Panc1 (cell line): ENCODE measurements at regions not wholly inside any gene's neighbourhood (a gene's known extent, or its start where the extent isn't known, plus 50 kb on each side); places are given as distances from the start of the nearest gene placed in this dataset.
A peak's percentile ranks its signal among the peaks of the same experiment; 100 is the strongest.

Experiments
- ATAC-seq: fragments of 200-7000 bp; cut with Tn5 transposase; 2 replicates; pipeline ENCODE4 v1.9.1; 2020; ENCODE audit warnings: mild to moderate bottlenecking, moderate library complexity
- BruUV-seq: library from RNA; stranded (reverse); fragments of 400-500 nt; replicated peaks from 2 replicates; lab custom pipeline; 2021; lab: Mats Ljungman, UMichigan
- CTCF ChIA-PET: fragments of 300-600 bp; sonication (Branson Sonifier 250); formaldehyde crosslinking; loops from one replicate; lab custom pipeline; 2022; ENCODE audit warnings: antibody characterized with exemption; lab: Charles Lee
- POLR2A ChIA-PET: fragments of 300-600 bp; sonication (Branson Sonifier 250); formaldehyde crosslinking; loops from one replicate; lab custom pipeline; 2022; ENCODE audit warnings: antibody characterized with exemption; lab: Charles Lee
- DNase-seq: peaks from one replicate; pipeline ENCODE4 v3.0.0-alpha.2; 2010; ENCODE audit warnings: low read depth, low spot score
- H3K27ac ChIP-seq: 2 replicates; pipeline ENCODE4 v1.5.1; 2011; ENCODE audit warnings: mild to moderate bottlenecking, low read length, inconsistent platforms
- H3K27me3 ChIP-seq: fragments of 200-500 bp; sonication (Bioruptor generic); 2 replicates; pipeline ENCODE4 v1.6.0; 2014; ENCODE audit warnings: low read length, inconsistent platforms; ENCODE audit not compliant: control insufficient read depth, insufficient read depth
- H3K36me3 ChIP-seq: fragments of 200-500 bp; sonication (Bioruptor generic); 2 replicates; pipeline ENCODE4 v1.5.1; 2014; ENCODE audit warnings: inconsistent platforms, mild to moderate bottlenecking, low read length, moderate library complexity; ENCODE audit not compliant: control insufficient read depth, insufficient read depth
- H3K4me1 ChIP-seq: 2 replicates; pipeline ENCODE4 v1.5.1; 2011; ENCODE audit warnings: inconsistent platforms, mild to moderate bottlenecking, low read length, moderate library complexity; ENCODE audit not compliant: control insufficient read depth, insufficient read depth
- H3K4me3 ChIP-seq, 2 experiments: 2 replicates each; pipeline ENCODE4 v1.5.1; 2011 to 2012; ENCODE audit warnings: low read depth in 2 of 2, low read length in 2 of 2, mild to moderate bottlenecking in 2 of 2, inconsistent platforms in 1 of 2, moderate library complexity in 1 of 2
- H3K9me3 ChIP-seq: fragments of 200-500 bp; sonication (Bioruptor generic); 2 replicates; pipeline ENCODE4 v1.5.1; 2014; ENCODE audit warnings: low read depth, mild to moderate bottlenecking, inconsistent platforms, low read length, moderate library complexity; ENCODE audit not compliant: control insufficient read depth, insufficient read depth
- POLR2AphosphoS5 ChIP-seq: IDR thresholded peaks from 2 replicates; pipeline ENCODE4 v1.6.1; 2012; ENCODE audit warnings: mild to moderate bottlenecking, low read depth, low read length, moderate library complexity
- SIN3A ChIP-seq: IDR thresholded peaks from 2 replicates; pipeline ENCODE4 v1.6.1; 2012; ENCODE audit warnings: low read depth, mild to moderate bottlenecking, low read length, moderate library complexity, borderline replicate concordance; ENCODE audit not compliant: insufficient read depth
- TCF7L2 ChIP-seq: IDR thresholded peaks from 2 replicates; pipeline ENCODE4 v1.6.1; 2011; ENCODE audit warnings: mild to moderate bottlenecking, low read depth, low read length, inconsistent platforms
- in situ Hi-C: cut with HindIII; loops from 2 replicates; pipeline ENCODE4 v1.10.0; 2016; ENCODE audit warnings: low sequenced_read_pairs, low pct_unique_long_range_greater_than_20kb
- intact Hi-C: fragments of 100-400 bp; cut with micrococcal nuclease; formaldehyde crosslinking; loops from one replicate; pipeline ENCODE4 v1.10.0; 2022; ENCODE audit not compliant: unreplicated experiment
- TF ChIP-seq, protein P1 (sequence below): fragments of 450-650 bp; IDR thresholded peaks from 2 replicates; pipeline ENCODE4 v1.5.1; 2017; ENCODE audit warnings: mild to moderate bottlenecking
- TF ChIP-seq, protein P2 (sequence below), 2 experiments: IDR thresholded peaks; 2 replicates each; pipeline ENCODE4 v1.6.1; 2011 to 2012; ENCODE audit warnings: low read depth in 2 of 2, control low read depth in 1 of 2, low read length in 1 of 2, mild to moderate bottlenecking in 1 of 2, moderate library complexity in 1 of 2; ENCODE audit not compliant: insufficient read depth in 1 of 2

DNA sequence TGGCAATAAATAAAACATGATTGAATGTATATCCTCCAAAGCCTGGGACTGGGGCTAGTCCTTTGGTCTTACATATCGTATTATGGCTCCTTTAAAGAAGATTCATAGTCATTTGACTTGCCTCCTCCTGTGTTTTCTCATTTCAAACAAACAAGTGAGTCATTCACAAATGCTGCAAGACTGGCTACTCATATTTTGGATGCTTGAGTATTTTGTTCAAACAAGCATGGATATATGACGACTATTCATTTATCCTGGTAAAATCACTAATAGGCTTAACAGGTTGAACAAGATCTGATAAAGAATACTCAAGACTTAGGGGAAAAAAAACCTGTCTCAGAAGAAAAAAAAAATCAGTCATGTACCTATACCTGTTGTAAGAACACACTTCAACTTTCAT is 111.1 kb upstream of the CCDC28A start:
- peak overlapping the region; percentile 13; the same call in 1 of the 2 replicates for H3K27ac ChIP-seq
- H3K4me1 ChIP-seq: peaks cover 7% of the 10 kb centered on the region; the same call in 1 of the 2 replicates
- TF ChIP-seq, protein P1, sequence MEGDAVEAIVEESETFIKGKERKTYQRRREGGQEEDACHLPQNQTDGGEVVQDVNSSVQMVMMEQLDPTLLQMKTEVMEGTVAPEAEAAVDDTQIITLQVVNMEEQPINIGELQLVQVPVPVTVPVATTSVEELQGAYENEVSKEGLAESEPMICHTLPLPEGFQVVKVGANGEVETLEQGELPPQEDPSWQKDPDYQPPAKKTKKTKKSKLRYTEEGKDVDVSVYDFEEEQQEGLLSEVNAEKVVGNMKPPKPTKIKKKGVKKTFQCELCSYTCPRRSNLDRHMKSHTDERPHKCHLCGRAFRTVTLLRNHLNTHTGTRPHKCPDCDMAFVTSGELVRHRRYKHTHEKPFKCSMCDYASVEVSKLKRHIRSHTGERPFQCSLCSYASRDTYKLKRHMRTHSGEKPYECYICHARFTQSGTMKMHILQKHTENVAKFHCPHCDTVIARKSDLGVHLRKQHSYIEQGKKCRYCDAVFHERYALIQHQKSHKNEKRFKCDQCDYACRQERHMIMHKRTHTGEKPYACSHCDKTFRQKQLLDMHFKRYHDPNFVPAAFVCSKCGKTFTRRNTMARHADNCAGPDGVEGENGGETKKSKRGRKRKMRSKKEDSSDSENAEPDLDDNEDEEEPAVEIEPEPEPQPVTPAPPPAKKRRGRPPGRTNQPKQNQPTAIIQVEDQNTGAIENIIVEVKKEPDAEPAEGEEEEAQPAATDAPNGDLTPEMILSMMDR: no peak
- no peak for TF ChIP-seq TCF7L2
- TF ChIP-seq, protein P2, sequence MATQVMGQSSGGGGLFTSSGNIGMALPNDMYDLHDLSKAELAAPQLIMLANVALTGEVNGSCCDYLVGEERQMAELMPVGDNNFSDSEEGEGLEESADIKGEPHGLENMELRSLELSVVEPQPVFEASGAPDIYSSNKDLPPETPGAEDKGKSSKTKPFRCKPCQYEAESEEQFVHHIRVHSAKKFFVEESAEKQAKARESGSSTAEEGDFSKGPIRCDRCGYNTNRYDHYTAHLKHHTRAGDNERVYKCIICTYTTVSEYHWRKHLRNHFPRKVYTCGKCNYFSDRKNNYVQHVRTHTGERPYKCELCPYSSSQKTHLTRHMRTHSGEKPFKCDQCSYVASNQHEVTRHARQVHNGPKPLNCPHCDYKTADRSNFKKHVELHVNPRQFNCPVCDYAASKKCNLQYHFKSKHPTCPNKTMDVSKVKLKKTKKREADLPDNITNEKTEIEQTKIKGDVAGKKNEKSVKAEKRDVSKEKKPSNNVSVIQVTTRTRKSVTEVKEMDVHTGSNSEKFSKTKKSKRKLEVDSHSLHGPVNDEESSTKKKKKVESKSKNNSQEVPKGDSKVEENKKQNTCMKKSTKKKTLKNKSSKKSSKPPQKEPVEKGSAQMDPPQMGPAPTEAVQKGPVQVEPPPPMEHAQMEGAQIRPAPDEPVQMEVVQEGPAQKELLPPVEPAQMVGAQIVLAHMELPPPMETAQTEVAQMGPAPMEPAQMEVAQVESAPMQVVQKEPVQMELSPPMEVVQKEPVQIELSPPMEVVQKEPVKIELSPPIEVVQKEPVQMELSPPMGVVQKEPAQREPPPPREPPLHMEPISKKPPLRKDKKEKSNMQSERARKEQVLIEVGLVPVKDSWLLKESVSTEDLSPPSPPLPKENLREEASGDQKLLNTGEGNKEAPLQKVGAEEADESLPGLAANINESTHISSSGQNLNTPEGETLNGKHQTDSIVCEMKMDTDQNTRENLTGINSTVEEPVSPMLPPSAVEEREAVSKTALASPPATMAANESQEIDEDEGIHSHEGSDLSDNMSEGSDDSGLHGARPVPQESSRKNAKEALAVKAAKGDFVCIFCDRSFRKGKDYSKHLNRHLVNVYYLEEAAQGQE (IDR thresholded peaks at IDR 0.05; ENCODE audit: insufficient read depth in 1 of 2, low read depth in 2 of 2, low read length in 1 of 2): no peak
- no TSS peak for BruUV-seq
- H3K9me3 ChIP-seq: no peaks in the 10 kb centered on the region
- DNase-seq (peak; percentile 82), ATAC-seq (peak; percentile 82)
- in situ Hi-C loops (no loop called here), intact Hi-C loops (no loop called here)
- no peaks in the 10 kb centered on the region for H3K36me3 ChIP-seq
- no peaks in the 10 kb centered on the region for H3K27me3 ChIP-seq
- ChIA-PET POLR2A (no interaction called here), CTCF (no interaction called here)
- no peak overlapping the region for H3K4me3 ChIP-seq

DNA sequence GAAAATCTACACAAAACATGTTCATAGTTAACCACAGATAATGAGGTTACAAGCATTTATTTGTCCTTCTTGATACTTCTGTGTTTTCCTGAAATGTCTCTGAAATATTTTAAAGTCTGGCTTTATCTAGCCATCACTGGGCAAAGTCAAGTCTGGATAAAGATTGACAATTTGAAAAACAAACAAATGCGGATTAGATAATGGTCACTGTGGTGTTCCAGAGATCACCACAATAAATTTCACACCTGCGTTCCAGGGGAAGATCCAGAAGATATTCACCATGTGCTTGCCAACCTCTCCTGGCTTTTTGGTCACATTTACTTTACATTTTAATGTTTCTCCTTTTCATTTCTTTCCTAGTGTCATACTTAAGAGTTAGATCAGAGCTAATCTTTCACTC is 109.7 kb upstream of the CCDC28A start:
- H3K27me3 ChIP-seq: no peaks in the 10 kb centered on the region
- H3K4me3 ChIP-seq: no peak overlapping the region
- ChIA-PET POLR2A (interaction anchor here (0.6 kb wide), 1 partner anchor 31 kb away, joined by 6 read pairs; no protein-coding TSS in a partner anchor), CTCF (no interaction called here)
- TF ChIP-seq, protein P1: no peak
- TF ChIP-seq POLR2AphosphoS5 (no peak), SIN3A (no peak), TCF7L2 (no peak)
- TF ChIP-seq, protein P2 (IDR thresholded peaks at IDR 0.05; ENCODE audit: insufficient read depth in 1 of 2, low read depth in 2 of 2, low read length in 1 of 2): no peak
- DNase-seq: no peak
- peaks cover 7% of the 10 kb centered on the region; the same call in 1 of the 2 replicates for H3K4me1 ChIP-seq
- no peak for ATAC-seq
- H3K27ac ChIP-seq: peak overlapping the region; percentile 37; the same call in 1 of the 2 replicates
- no TSS peak for BruUV-seq
- H3K9me3 ChIP-seq: no peaks in the 10 kb centered on the region
- intact Hi-C loops: no loop called here
- in situ Hi-C loops: no loop called here
- no peaks in the 10 kb centered on the region for H3K36me3 ChIP-seq
